Liver (tissue), 2 donors: ENCODE measurements at regions not wholly inside any gene's neighbourhood (a gene's known extent, or its start where the extent isn't known, plus 50 kb on each side); places are given as distances from the start of the nearest gene placed in this dataset.

Experiments
- RXRA ChIP-seq, 2 donors: IDR thresholded peaks; 2 replicates each; pipeline ENCODE4 v1.6.1; 2017 to 2018; ENCODE audit warnings: antibody characterized with exemption in 2 of 2, mild to moderate bottlenecking in 1 of 2
- TAF1 ChIP-seq: conservative IDR thresholded peaks from 2 replicates; pipeline ENCODE4 v1.6.1; 2016; ENCODE audit warnings: antibody characterized with exemption, mild to moderate bottlenecking
- donor health status: healthy.

GRCh38 chr16:82421851-82422250 is 204.9 kb upstream of the CDH13 start:
- TF ChIP-seq TAF1 (no peak), RXRA (IDR thresholded peaks at IDR 0.05) (no peak)
